ENCODE measurements at regions not wholly inside any gene's neighbourhood (a gene's known extent, or its start where the extent isn't known, plus 50 kb on each side); places are given as distances from the start of the nearest gene placed in this dataset.

DNA sequence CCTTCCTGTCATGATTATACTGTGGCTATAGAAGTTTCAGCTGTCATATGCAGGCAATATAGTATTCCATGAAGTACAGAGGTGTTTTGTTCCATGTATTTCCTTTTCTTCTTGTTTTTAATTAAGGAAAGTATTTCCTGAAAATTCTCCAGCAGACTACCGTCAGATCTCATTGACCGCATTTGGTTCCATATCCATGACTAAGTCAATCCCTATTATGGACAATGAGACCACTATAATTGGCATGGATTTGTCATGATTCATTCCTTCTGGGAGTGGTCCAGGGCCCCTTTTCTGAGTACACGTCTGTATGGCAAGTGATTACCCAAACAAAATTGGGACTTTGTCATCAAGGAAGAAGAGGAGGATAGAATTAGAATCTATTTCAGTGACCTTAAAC is 283.2 kb upstream of the CLINT1 start:
- no peak for DNase-seq

DNA sequence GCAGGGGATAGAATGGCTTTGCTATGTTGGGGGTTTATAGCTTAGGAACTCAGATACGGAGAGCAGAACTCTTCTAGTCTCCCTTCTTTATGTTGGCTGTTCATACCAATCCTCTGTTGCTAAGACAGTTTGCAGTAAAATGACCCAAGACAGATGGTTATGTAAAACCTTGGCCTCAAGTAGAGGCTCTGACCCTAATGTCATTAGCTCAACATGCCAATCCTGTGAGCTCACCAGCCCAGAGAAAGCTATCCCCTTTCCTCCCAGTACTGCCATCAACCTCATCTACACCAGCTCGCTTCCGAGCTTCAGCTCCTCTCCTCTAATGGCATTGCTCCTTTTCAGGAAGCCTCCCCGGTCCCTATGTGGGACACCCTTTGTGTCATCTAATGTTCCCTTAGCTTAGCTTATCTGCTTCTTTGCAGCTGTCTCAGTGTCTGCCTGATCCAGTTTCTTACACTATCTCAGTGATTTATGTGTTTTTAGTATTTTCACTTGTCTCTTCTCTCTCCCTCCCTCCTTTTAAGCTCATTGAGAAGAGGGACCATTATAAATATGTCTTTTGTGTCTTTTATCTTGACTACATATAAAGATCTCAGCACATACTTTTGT is 281.3 kb upstream of the CLINT1 start:
- DNase-seq: peak; percentile 88

DNA sequence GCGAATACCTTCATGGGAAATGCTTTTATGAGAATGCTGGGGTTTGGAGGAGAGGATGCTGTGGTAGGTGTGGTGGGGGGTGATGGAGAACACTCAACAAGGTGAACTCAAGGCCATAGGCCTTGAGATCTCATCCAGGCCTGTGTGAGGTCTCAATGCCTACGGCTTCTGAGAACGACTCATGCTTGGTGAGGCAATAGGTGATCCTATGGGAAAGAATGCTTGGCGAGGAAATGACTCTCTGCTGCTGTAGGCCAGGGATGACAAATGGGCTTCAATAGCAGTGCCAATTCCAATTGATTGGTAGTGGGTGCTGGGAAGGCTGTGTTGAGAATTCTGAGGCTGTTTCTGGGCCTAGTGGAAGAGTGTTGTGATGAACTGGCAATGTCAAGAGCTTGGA is 280.2 kb upstream of the CLINT1 start:
- DNase-seq: peak; percentile 68

DNA sequence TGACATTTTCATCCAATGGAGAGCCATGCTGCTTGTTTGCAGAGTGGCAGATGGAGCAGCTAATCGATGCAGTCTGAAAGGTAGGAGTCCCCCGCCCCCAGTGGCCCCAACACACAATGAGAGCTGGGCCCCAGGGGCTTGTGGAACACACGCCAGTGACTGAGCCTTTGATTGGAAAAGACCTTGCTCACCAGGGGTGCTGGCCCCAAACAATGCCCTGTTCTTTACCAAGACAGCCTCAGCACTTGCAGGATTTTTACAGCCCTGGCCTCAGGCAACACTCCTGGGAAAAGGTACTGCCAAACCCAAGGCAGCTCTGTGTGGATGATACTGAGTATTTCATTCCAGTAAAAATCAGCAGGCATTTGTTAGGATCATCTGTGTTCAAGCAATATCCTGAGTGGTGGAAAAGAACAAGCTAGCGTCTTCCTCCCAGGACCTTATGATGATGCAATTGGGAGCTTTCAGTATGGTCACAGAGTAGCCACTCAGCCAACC is 276.8 kb upstream of the CLINT1 start:
- DNase-seq: peak; percentile 85

DNA sequence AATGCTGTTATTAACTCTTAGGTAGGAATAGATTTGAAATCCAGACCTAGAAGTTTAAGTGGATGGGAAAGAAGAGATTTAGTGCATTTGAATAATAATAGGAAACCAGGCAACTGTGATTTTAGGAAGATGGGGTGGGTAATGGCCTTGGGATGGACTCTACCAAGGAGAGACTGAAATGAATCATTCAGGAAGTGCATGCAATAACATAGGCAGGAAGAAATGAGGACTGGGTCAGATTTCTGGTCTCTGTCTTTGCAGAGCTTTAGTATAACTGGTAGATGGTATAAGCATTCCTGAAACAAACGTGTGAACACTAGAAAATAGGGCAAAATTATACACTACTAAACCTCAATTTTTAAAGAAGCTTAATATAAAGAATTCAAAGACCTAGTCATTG is 274.4 kb upstream of the CLINT1 start:
- no peak for DNase-seq

DNA sequence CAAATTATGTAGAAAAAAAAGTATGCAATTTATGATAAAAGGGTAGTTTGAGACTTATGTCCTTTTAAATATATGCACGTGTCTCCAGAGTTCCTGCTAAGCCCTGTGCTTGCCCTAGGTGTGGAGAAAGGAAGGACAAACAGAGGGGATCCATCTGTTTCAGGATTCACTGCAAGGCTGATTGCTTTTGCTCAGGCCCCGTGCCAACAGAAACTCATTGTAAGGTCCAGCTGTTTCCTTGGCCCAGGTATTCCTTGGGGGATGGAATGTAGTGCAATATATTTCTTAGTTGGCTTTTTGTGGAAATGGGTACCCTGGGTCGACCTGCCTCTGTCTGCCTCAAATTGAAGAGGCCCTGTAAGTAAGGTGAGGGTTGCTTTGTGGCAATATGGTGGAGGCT is 268.6 kb upstream of the CLINT1 start:
- DNase-seq: no peak

DNA sequence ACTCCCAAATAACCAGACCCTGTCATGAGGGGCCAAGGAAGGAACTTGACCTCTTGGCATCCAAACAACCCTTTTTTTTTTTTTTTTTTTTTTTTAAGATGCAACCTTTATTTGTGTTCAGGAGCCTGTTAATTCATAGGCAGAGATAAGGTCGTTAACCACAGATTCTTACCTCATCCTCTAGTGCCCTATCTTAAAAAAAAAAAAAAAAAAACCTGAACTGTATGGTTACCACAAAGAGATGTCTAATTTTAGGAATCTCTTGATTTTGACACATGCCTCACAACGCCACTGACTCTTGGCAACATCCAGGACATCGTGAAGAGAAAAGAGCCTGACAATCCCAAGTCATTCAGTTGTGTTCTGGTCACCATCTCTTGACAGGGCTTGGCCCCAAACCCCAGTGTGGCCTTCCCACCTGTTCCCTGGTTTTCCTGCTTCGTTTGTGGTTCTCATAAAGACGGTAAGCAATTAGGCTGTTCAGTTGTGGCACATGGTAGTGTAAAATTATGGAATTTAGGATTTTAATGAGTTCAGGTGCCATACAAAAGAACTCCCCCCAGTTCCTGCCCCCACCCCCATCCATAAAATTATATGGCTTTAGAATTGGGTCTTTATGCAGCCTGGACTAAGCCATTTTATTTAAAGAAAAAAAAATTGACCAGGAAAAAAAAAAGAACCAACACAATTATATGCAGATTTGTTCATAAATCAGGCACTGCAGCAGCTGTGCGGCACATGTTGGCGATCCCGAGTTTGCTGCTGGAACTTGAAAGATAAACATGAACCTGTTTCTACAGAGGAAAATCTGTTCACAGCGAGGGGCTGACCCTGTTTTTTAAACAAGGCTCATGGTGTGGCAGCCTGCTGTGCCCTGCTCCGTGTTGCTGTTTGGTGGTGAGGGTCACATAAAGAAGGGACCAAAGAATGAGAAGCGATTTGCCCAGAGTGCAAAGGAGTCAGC is 267.8 kb upstream of the CLINT1 start:
- DNase-seq: no peak

DNA sequence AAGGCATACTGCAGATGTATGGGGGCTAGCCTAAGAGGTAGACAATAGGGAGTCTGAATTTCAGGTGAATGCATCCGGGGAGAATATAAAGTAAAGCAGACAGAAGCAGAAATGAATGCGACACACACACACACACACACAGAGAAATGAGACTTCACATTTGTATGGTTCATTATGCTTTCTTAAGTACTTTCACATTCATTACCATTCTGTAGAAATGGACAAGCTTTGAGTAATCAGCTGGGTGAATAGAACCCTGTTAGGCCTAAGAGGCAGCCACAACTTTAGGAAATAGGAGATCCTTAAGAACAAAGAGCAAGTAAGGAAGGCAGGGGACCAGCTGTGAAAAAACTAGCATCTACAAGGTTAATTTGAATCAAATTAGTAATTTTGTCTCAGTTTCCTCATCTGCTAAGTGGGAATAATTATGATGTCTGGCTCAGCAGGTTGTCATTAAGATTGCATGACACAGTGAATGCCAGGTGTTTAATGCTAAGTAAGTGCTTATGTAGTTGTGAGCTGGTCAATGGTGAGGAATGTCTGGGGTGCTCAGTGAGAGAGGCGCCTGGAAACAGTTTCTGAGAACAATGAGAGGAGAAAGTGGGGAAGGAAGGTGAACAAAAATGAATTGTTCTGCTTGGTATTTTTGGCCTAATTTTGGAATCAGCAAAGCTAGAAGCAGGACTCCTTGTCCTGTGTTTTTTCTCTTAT is 265.8 kb upstream of the CLINT1 start:
- no peak for DNase-seq

DNA sequence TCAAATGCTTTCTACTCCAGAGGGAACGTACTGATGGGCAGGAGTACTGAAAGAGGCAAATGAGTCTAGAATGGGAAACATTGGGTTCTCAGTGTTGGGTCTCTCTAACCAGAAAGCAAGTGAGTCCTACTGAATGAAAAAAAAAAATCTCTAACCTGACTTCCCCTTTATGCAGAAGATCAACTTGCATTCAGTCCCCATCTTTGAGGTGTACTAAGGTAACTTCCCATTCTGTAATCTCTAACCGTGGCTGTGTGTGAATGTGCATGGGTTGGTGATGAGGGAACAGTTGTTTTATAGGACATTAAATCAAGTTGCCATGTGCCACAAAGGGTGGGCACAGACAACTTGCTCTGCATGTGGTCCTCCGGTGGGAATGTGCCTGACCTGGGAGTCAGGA is 264.6 kb upstream of the CLINT1 start:
- no peak for DNase-seq

DNA sequence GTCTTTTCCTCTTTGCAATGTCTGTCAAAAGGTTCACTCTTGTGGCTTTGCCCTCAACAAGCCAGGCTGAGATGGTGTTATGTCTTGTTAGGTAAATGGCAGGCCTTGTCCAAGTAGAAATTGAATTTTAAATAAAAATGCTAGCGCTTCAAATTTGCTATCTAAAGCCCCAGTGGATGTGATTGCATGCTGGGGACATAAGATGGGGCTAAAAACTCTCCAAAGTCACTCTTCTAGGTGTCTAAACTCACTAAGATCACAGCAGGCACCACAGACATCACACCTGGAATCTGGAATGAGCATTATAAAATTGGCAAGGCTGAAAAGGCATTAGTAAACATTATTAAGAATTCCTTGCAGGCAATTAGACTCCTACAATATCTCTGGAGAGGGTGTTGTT is 262.7 kb upstream of the CLINT1 start:
- peak; percentile 6 for DNase-seq

DNA sequence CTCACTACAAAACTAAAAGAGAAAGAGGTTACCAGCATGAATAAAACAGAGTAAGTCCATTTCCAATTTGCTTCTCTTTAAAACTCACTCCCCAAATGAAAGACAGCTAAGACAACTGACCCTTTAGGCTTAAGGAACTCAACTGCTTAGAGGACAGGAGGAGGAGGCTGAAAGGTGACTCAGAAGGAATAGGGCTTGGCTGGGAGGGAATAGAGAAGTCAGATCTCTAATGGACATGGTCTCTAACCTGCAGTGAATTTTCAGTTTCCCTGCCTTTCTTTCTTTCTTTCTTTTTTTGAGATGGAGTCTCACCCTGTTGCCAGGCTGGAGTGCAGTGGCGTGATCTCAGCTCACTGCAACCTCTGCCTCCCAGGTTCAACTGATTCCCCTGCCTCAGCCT is 261.8 kb upstream of the CLINT1 start:
- no peak for DNase-seq

DNA sequence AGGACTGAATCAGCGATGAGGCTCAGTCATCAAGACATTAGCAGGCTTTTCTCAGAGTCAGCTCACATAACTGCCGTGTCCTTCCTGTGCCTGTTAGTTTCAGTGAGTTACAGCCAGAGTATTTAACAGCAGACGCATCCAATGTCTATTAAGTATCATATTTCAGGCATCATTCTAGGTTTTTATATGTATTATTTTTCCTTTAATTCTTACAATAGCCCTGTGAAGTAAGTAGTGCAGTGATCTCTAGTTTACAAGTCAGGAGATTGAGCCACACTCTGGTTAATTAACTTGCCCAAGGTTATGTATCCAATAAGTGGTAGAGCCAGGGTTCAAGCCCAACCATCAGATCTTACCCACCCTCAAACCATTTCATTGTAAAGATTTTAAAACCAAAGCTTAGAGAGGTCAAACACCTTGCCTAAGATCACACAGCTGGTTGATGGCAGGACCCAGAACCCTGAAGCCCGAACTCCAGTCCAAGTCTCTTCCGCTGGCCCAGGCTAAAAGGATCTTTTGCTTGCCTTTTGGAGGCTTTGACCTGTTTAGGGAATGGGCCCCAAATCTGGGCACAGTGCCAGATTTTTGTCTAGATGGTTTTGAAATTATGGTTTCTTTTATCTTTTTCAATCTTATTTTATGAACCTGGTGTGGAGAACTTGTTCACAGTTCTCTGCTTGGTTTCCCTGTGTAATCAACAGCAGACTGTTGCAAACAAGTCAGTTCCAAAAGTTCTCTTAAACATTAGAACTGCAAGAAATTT is 261.2 kb upstream of the CLINT1 start:
- DNase-seq: no peak

DNA sequence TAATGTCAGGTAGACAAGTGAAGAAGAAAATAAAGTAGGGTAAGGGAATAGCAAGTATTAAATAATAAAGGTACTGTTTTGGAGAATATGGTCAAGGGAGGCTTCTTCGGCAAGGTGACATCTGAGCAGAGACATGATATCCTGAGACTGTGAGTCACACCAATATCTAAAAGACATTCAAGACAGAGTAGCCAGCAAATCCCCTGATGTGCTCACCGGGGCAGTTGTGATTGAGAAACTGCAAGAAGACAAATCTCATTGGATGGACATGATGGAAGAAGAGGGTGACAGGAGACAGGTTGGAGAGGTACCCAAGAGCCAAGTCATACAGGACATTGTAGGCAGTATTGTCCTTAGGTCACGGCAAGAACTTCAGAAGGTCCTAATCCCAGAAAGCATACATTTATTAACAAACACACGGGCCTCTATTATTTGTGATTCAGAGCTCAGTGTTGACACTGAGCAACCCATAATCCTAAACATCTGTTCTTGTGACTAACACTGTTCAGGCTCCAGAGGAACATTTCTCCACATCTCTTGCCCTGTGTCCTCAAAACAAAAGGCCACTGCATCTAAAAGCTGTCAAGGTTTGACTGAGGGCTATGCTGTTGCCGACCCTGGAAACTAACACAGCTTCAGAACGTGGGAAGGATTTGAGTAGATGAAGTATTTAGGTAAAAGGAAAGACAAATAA is 258.7 kb upstream of the CLINT1 start:
- peak; percentile 15 for DNase-seq

DNA sequence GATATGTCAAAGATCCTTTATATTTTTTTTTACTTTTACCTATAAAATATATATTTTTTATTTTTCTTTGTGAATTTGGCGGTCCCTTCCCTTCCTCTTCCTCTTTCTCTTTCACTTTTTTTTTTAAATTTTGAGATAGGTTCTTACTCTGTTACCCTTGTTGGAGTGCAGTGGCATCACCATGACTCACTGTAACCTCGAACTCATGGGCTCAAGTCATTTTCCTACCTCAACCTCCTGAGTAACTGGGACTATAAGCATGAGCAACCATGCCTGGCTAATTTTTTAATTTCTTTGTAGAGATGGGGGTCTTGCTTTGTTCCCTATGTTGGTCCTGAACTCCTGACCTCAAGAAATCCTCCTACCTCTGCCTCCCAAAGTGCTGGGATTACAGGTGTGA is 258.0 kb upstream of the CLINT1 start:
- no peak for DNase-seq

DNA sequence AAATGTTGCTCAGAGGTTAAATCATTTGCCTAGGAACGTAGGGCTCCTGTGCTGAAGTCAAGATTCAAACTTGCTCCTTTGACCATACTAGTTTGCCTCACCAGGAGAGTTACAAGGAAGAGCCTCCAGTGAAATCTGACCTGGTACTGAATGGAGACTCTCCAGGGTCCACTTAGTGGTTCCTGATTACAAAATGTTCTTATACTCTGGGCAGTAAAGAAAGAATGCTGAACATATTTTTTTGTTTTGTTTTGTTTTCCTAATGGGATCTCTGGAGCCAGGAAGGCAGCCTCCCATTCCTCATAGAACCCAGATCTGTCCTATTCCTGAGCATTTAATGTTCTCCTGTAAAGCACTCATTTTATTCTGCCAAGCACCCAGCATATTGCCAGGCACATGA is 256.5 kb upstream of the CLINT1 start:
- DNase-seq: no peak

DNA sequence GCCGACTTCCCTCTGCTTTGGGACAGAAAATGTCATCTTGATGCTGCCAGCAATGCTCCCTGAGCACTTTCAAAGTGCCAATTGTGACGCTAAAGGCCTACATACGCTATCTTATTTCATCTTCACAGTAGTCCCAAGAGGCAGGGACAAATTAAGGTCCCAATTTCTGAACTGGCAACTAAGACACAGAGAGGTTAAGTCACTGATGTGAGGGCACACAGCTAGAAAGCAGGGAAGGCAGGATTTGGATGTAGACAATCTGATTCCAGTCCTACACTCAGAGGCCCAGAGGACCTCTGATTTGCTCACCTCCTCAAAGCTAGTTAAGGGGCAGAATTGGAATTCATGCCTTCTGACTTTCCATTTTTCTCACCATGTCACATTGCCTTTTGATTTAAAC is 249.2 kb upstream of the CLINT1 start:
- DNase-seq: no peak

DNA sequence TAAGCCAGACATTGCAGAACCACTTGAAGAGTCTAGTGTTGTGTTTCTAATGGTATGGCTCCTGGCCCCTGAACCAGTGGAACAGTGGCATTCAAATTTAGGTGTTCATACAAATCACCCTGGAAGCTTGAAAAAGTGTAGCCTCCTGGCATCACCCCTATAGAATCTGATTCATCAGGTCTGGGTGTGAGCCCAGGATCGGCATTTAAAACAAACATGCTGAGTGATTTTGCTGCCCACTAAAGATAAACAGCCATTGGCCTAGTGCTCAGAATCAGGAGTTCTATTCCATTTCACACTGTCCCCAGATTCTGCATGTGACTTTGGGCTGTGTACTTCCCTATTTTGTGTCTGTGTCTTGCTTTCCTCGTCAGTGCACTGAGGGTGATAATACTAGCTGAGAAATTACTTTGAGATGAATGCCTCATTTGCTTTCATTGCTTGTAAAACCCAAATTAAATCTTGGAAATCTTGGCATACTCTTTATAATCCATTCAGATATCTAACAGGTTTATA is 241.5 kb upstream of the CLINT1 start:
- DNase-seq: no peak

DNA sequence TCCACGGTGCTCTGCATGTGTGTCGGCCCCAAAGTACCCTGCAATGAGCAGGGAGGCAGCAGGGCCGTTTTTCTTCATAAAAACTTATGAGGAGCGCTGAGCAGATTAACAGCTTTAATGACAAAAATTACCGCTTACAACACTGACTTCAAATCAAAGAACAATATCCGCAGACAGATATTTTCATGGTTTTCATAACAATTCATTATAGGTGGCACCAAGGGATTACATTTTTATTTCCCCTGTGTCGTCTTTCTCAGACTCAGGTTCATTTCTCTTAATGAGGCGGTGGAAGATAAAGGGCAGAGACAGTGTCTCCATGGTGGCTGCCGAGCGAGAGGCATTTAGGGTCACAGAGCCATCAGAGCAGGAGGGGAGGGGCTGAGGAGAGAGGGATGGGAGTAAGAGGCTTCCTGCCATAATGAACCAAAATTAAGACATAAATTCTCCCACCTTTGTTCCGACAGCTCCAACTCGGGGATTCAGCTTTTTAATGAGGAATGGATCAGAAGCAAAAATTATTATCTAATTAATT is 240.7 kb upstream of the CLINT1 start:
- DNase-seq: no peak

DNA sequence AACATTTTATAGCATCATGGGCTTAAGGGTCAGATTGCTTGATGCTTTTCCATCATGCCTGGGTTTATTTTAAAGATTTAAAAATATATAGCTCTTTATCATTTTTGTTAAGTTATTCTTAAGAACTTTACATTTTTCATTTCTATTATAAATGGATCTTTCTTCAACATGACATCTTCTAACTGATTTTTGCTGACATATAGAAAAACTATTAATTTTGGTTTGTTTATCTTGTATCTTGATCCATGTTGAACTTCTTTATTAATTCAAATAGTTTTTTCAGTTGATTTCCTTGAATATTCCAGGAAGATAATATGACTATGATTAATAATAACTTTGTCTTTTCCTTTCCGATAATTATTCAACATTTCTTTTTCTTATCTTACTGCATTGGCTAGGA is 237.9 kb upstream of the CLINT1 start:
- no peak for DNase-seq

DNA sequence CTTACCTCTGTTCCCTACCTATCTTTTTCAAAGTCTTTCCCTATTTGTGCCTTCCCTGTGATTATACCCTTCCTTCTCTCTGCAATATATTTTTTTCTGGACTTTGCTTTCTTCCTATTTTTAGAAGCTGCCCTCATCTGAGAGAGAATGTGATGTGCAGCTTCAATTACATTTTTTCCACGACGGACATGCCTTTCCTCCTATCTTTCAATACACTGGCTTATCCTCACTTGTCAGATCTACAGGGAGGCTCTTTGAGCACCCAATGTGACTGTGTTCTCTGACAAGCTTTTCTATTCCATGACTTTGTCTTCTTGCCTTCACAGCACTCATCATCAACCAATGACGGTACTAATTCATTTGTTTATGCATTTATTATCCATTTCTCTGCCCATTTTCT is 227.9 kb upstream of the CLINT1 start:
- no peak for DNase-seq

DNA sequence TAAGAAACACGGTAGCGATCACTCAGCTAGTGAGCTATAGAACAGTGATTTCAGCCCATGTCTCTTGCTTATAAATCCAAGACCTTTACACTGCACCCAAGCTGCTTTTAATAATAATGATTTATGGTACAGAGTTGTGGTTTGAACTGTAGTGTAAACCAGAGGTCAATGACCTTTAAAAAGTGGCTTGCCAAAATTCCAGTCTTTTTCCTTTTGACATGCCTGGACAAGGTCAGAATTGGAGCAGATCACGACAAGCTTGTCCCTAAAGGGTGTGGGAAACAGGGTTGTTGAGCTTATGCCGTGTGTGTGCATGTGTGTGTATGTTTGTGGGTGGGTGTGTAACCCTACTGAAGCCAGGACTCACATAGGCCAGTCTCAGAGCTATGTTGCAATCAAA is 225.3 kb upstream of the CLINT1 start:
- DNase-seq: no peak
